ENCODE measurements at regions not wholly inside any gene's neighbourhood (a gene's known extent, or its start where the extent isn't known, plus 50 kb on each side); places are given as distances from the start of the nearest gene placed in this dataset.

DNA sequence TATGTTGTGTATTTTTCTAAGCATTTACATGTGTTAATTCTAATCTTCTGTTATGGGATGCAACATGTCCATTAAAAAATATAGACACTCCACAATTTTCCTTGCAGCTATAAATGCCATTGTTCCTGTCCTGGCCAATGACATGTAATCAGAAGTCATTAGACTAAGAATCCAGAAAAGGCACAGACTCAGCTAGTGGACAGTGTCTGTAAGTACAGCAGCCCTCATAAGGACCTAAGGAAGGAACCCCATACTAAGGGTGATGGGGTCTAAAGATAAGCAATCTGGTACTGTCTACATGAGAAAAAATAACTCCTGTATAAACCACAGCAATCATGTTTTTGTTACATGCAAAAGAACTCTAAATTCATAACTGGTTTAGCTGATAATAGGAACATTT lies 115.9 kb downstream of the GPR85 start:
- Histone ChIP-seq H3K27ac (no peak overlapping the region), H3K36me3 (no peaks in the 10 kb centered on the region), H3K4me1 (no peaks in the 10 kb centered on the region), H3K4me3 (no peak overlapping the region), H3K27me3 (ENCODE audit: low read depth) (no peaks in the 10 kb centered on the region), H3K9me3 (no peaks in the 10 kb centered on the region)
- intact Hi-C loops (cut with DNase I): no loop called here
- ATAC-seq: no peak
- no peak for DNase-seq
- TF ChIP-seq, protein P1, sequence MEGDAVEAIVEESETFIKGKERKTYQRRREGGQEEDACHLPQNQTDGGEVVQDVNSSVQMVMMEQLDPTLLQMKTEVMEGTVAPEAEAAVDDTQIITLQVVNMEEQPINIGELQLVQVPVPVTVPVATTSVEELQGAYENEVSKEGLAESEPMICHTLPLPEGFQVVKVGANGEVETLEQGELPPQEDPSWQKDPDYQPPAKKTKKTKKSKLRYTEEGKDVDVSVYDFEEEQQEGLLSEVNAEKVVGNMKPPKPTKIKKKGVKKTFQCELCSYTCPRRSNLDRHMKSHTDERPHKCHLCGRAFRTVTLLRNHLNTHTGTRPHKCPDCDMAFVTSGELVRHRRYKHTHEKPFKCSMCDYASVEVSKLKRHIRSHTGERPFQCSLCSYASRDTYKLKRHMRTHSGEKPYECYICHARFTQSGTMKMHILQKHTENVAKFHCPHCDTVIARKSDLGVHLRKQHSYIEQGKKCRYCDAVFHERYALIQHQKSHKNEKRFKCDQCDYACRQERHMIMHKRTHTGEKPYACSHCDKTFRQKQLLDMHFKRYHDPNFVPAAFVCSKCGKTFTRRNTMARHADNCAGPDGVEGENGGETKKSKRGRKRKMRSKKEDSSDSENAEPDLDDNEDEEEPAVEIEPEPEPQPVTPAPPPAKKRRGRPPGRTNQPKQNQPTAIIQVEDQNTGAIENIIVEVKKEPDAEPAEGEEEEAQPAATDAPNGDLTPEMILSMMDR (IDR thresholded peaks at IDR 0.05): no peak

DNA sequence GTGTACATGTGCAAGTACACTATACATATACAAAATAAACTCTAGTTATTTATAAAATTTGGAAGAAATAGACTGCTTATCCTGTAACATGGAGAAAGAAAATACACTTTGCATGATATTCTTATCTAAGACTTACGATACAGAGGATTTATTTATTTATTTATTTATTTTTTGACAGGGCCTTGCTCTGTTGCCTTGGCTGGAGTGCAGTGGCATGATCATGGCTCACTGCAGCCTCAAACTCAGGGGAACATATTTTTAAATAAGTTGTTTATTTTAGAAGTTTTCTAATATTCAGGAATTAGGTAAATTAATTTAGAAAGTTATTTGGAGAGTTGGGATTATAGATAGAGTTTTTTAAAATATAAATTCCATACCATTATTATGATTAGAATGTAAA lies 116.7 kb downstream of the GPR85 start:
- no peaks in the 10 kb centered on the region for H3K27me3 ChIP-seq (ENCODE audit: low read depth)
- no peaks in the 10 kb centered on the region for H3K4me1 ChIP-seq
- intact Hi-C loops (cut with DNase I): no loop called here
- H3K27ac ChIP-seq: no peak overlapping the region
- DNase-seq (no peak), ATAC-seq (no peak)
- H3K9me3 ChIP-seq: no peaks in the 10 kb centered on the region
- H3K36me3 ChIP-seq: no peaks in the 10 kb centered on the region
- H3K4me3 ChIP-seq: no peak overlapping the region
- TF ChIP-seq, protein P1 (IDR thresholded peaks at IDR 0.05): no peak

DNA sequence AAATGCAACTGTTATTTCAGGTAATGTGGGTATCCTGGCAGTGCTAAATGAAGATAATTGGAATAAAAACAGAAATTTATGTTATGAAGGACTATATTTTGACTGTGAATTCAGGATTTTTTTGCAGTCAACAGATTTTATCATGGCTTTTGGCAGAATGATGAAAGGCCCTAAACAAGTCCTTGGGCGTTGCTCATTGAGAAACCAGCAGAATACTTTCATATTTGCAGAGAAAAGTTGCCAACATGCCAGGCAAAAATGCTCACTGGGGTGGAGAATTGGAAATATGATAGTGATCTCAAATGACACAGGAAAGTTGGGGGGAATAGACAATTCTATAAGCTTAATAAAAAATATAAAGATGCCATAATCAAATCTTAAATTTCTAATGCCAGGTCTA lies 121.1 kb downstream of the GPR85 start:
- intact Hi-C loops (cut with DNase I): no loop called here
- no peaks in the 10 kb centered on the region for H3K27me3 ChIP-seq (ENCODE audit: low read depth)
- H3K36me3 ChIP-seq: no peaks in the 10 kb centered on the region
- ATAC-seq (no peak), DNase-seq (no peak)
- H3K9me3 ChIP-seq: no peaks in the 10 kb centered on the region
- TF ChIP-seq, protein P1 (IDR thresholded peaks at IDR 0.05): no peak
- no peaks in the 10 kb centered on the region for H3K4me1 ChIP-seq
- H3K4me3 ChIP-seq: no peak overlapping the region
- no peak overlapping the region for H3K27ac ChIP-seq

DNA sequence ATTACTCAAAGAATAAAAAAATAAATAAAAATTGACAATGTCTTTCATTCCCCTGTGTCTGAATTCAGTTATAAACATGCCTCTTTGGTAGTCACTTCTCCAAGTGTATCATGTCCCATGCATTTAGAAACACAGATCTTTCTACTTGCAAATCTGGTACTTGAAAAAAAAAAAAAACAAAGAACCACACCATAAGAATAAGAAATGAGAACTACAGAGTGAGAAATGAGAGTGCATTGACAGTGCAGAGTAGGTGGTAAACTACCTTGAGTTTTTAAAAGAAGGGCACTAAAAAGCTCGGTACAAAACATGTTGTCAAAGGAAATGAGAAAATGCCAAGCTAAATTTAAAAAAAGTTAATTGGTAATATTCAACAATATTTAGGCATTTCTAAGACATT lies 123.0 kb downstream of the GPR85 start:
- no peaks in the 10 kb centered on the region for H3K27me3 ChIP-seq (ENCODE audit: low read depth)
- H3K27ac ChIP-seq: no peak overlapping the region
- H3K9me3 ChIP-seq: no peaks in the 10 kb centered on the region
- intact Hi-C loops (cut with DNase I): no loop called here
- TF ChIP-seq, protein P1 (IDR thresholded peaks at IDR 0.05): no peak
- DNase-seq (no peak), ATAC-seq (no peak)
- H3K4me1 ChIP-seq: no peaks in the 10 kb centered on the region
- no peaks in the 10 kb centered on the region for H3K36me3 ChIP-seq
- H3K4me3 ChIP-seq: no peak overlapping the region

DNA sequence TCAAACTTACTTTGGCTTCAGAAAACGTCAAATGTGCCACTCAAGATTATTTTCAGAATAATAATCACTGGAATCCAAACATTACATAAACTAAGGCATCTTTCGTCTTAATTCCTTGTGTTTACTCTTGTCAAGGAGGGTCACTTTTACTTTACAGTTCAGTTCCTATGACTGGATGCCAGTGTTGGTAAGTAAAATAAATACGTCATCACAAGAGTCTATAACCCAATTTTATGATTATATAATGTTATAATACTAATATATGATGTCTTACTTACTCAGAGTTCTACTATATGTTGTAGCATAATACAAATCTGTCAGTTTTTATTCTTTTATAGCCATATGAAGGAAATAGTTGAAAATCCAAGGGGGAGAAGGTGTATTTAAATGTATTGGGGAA lies 123.8 kb downstream of the GPR85 start:
- H3K27me3 ChIP-seq (ENCODE audit: low read depth): no peaks in the 10 kb centered on the region
- TF ChIP-seq, protein P1 (IDR thresholded peaks at IDR 0.05): no peak
- H3K4me3 ChIP-seq: no peak overlapping the region
- no peaks in the 10 kb centered on the region for H3K4me1 ChIP-seq
- H3K36me3 ChIP-seq: no peaks in the 10 kb centered on the region
- H3K27ac ChIP-seq: no peak overlapping the region
- H3K9me3 ChIP-seq: no peaks in the 10 kb centered on the region
- DNase-seq: no peak
- intact Hi-C loops (cut with DNase I): no loop called here
- ATAC-seq: no peak

DNA sequence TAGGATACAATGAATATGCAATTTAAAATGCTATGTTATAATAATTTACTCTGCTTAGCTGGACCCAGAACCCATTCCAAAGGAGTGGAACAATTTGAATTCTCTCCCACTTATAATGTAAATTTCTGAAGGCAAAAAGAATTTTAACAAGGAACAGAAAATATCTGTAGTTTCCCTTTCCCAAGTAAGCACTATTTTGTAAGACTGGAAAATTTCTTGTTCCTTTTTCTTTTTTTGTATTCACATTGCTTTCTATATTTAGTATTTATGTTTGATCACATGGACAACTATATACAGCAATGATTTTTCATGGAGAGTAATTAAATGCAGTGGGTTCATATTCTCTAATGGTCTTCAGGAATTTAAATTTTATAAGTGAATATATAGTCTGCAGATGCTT lies 127.4 kb downstream of the GPR85 start:
- TF ChIP-seq, protein P1 (IDR thresholded peaks at IDR 0.05): no peak
- DNase-seq (no peak), ATAC-seq (no peak)
- Histone ChIP-seq H3K9me3 (no peaks in the 10 kb centered on the region), H3K27ac (no peak overlapping the region), H3K36me3 (no peaks in the 10 kb centered on the region), H3K4me1 (no peaks in the 10 kb centered on the region), H3K27me3 (ENCODE audit: low read depth) (no peaks in the 10 kb centered on the region), H3K4me3 (no peak overlapping the region)
- intact Hi-C loops (cut with DNase I): no loop called here

Measured in lower lobe of right lung (tissue), 2 donors.